ENCODE measurements at regions not wholly inside any gene's neighbourhood (a gene's known extent, or its start where the extent isn't known, plus 50 kb on each side); places are given as distances from the start of the nearest gene placed in this dataset.
A peak's percentile ranks its signal among the peaks of the same experiment; 100 is the strongest.

- Mint-ChIP-seq H3K4me1 (no peaks in the 10 kb centered on the region), H3K36me3 (no peaks in the 10 kb centered on the region), H3K27ac (no peak overlapping the region), H3K4me3 (no peak overlapping the region), H3K9me3 (no peaks in the 10 kb centered on the region)
- ATAC-seq = no peak
- DNase-seq (ENCODE audit: low spot score in 2 of 2) = no peak
Observed at GRCh38 chr4:123995936-123996335, 599.3 kb downstream of the SPRY1 start.

- Mint-ChIP-seq H3K36me3 (no peaks in the 10 kb centered on the region), H3K9me3 (no peaks in the 10 kb centered on the region), H3K4me3 (no peak overlapping the region), H3K27ac (no peak overlapping the region), H3K4me1 (no peaks in the 10 kb centered on the region)
- DNase-seq (ENCODE audit: low spot score in 2 of 2) (no peak), ATAC-seq (no peak)
Observed at GRCh38 chr4:123996718-123997510, 600.3 kb downstream of the SPRY1 start.

GRCh38 chr4:123997776-123998449, 601.3 kb downstream of the SPRY1 start:
- Mint-ChIP-seq H3K27ac (no peak overlapping the region), H3K36me3 (no peaks in the 10 kb centered on the region), H3K4me1 (no peaks in the 10 kb centered on the region), H3K4me3 (no peak overlapping the region), H3K9me3 (no peaks in the 10 kb centered on the region)
- no peak for DNase-seq (ENCODE audit: low spot score in 2 of 2)
- no peak for ATAC-seq

DNA sequence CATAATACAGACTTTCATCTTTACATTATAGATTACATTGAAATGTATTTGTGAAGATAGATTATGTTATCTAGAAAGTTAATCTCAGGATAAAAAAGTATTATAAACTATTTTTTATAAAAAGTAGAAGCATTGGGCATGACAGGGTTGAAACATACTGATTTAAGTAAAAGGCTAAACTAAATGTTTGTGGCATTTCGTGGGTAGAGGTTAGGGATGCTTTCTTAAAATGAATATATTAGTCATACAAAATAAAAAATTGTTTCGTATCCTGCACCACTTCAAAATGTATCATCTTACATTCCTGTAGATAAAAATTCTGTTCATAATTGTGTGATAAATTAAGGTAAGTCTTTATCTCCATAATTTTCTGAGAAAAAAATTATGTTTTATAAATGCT, 603.6 kb downstream of the SPRY1 start:
- H3K27ac Mint-ChIP-seq = no peak overlapping the region
- ATAC-seq (no peak), DNase-seq (ENCODE audit: low spot score in 2 of 2) (no peak)
- H3K4me1 Mint-ChIP-seq = no peaks in the 10 kb centered on the region
- no peaks in the 10 kb centered on the region for H3K9me3 Mint-ChIP-seq
- no peak overlapping the region for H3K4me3 Mint-ChIP-seq
- no peaks in the 10 kb centered on the region for H3K36me3 Mint-ChIP-seq

GRCh38 chr4:124015766-124016165, 619.2 kb downstream of the SPRY1 start:
- DNase-seq (ENCODE audit: low spot score in 2 of 2) (no peak), ATAC-seq (no peak)
- no peaks in the 10 kb centered on the region for H3K36me3 Mint-ChIP-seq
- H3K27ac Mint-ChIP-seq = no peak overlapping the region
- H3K9me3 Mint-ChIP-seq = peaks cover 4% of the 10 kb centered on the region
- H3K4me1 Mint-ChIP-seq = no peaks in the 10 kb centered on the region
- H3K4me3 Mint-ChIP-seq = no peak overlapping the region

DNA sequence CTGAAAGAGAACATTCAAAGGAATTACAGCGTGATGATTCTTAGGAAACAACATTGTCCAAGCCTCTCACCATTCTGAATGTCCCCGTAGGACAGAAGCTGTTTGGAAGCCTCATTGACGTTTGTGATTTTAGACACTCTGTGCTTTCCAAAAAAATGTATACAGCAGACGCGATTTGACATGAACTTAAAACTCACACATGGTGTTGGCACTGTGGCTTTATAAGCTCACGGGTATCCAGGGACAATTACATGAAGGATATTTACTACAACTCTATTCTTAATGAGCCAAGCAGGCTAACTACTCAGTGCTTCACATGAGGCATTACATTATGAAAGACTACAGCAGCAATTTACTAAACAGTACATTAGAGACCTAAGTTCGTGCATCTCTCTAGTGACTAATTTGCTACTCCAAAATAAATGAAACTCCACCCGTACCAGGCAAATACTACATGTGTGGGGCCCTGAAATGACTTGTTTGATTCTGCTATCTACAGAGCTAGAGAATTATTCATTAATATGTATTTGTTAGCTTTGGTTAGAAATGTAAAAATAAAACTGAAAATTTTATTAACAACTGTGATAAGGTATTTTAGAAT, 620.7 kb downstream of the SPRY1 start:
- H3K4me1 Mint-ChIP-seq = no peaks in the 10 kb centered on the region
- no peak for DNase-seq (ENCODE audit: low spot score in 2 of 2)
- H3K4me3 Mint-ChIP-seq = no peak overlapping the region
- no peak overlapping the region for H3K27ac Mint-ChIP-seq
- H3K9me3 Mint-ChIP-seq = peaks cover 4% of the 10 kb centered on the region
- no peak for ATAC-seq
- H3K36me3 Mint-ChIP-seq = no peaks in the 10 kb centered on the region

- Mint-ChIP-seq H3K4me1 (no peaks in the 10 kb centered on the region), H3K36me3 (no peaks in the 10 kb centered on the region), H3K4me3 (no peak overlapping the region), H3K27ac (peak overlapping the region; percentile 70), H3K9me3 (peaks cover 4% of the 10 kb centered on the region)
- no peak for DNase-seq (ENCODE audit: low spot score in 2 of 2)
- peak; percentile 69 for ATAC-seq
Observed at GRCh38 chr4:124018383-124019317, 622.1 kb downstream of the SPRY1 start.

GRCh38 chr4:124019749-124020549, 623.4 kb downstream of the SPRY1 start:
- DNase-seq (ENCODE audit: low spot score in 2 of 2) = no peak
- peaks cover 4% of the 10 kb centered on the region for H3K9me3 Mint-ChIP-seq
- ATAC-seq = no peak
- H3K36me3 Mint-ChIP-seq = no peaks in the 10 kb centered on the region
- H3K4me1 Mint-ChIP-seq = no peaks in the 10 kb centered on the region
- no peak overlapping the region for H3K27ac Mint-ChIP-seq
- H3K4me3 Mint-ChIP-seq = no peak overlapping the region

- ATAC-seq (no peak), DNase-seq (ENCODE audit: low spot score in 2 of 2) (no peak)
- H3K4me3 Mint-ChIP-seq = no peak overlapping the region
- no peak overlapping the region for H3K27ac Mint-ChIP-seq
- no peaks in the 10 kb centered on the region for H3K36me3 Mint-ChIP-seq
- no peaks in the 10 kb centered on the region for H3K4me1 Mint-ChIP-seq
- no peaks in the 10 kb centered on the region for H3K9me3 Mint-ChIP-seq
Observed at GRCh38 chr4:124025000-124025399, 628.4 kb downstream of the SPRY1 start.

- no peaks in the 10 kb centered on the region for H3K36me3 Mint-ChIP-seq
- no peaks in the 10 kb centered on the region for H3K4me1 Mint-ChIP-seq
- no peak overlapping the region for H3K27ac Mint-ChIP-seq
- no peaks in the 10 kb centered on the region for H3K9me3 Mint-ChIP-seq
- no peak for ATAC-seq
- DNase-seq (ENCODE audit: low spot score in 2 of 2) = no peak
- H3K4me3 Mint-ChIP-seq = no peak overlapping the region
Observed at GRCh38 chr4:124025428-124025827, 628.8 kb downstream of the SPRY1 start.

- ATAC-seq (no peak), DNase-seq (ENCODE audit: low spot score in 2 of 2) (no peak)
- Mint-ChIP-seq H3K4me3 (no peak overlapping the region), H3K4me1 (no peaks in the 10 kb centered on the region), H3K36me3 (no peaks in the 10 kb centered on the region), H3K27ac (no peak overlapping the region), H3K9me3 (no peaks in the 10 kb centered on the region)
Observed at GRCh38 chr4:124028182-124028581, 631.6 kb downstream of the SPRY1 start.

GRCh38 chr4:124030147-124030546, 633.6 kb downstream of the SPRY1 start:
- Mint-ChIP-seq H3K4me3 (no peak overlapping the region), H3K4me1 (no peaks in the 10 kb centered on the region), H3K36me3 (no peaks in the 10 kb centered on the region), H3K9me3 (no peaks in the 10 kb centered on the region), H3K27ac (no peak overlapping the region)
- DNase-seq (ENCODE audit: low spot score in 2 of 2) (no peak), ATAC-seq (no peak)

- H3K27ac Mint-ChIP-seq = no peak overlapping the region
- H3K4me3 Mint-ChIP-seq = no peak overlapping the region
- ATAC-seq (no peak), DNase-seq (ENCODE audit: low spot score in 2 of 2) (no peak)
- no peaks in the 10 kb centered on the region for H3K36me3 Mint-ChIP-seq
- no peaks in the 10 kb centered on the region for H3K4me1 Mint-ChIP-seq
- H3K9me3 Mint-ChIP-seq = no peaks in the 10 kb centered on the region
Observed at GRCh38 chr4:124032035-124032434, 635.4 kb downstream of the SPRY1 start.

DNA sequence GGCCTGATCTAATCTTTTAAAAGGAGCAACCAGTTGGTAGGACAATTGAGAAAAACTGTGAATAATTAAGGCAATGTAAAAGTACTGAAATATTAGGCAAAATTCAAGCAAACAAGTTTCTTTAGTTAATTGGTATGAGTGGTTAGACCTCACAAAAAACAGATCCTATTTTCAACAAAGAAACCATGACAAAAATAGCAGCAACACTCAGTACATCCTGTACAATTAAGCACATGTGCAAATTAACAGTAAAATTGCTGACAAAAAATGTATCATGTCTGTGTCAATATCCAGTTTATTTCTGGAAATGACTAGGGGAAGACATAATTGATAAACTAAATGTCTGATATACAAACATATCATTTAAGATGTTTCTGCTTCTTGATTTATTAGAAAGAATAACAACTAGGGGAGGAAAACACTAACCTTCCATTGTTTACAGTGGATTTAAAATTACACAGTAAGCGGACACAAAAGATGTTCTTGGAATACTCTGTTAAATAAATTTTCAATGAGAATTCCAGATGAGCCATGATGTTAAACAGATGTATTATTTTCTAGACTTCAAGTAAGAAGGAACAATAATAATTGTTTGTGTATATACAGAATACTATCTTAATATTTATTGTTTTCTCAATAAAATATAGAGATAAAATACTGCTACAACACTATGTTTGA, 638.9 kb downstream of the SPRY1 start:
- H3K36me3 Mint-ChIP-seq = no peaks in the 10 kb centered on the region
- no peak overlapping the region for H3K4me3 Mint-ChIP-seq
- H3K4me1 Mint-ChIP-seq = no peaks in the 10 kb centered on the region
- H3K9me3 Mint-ChIP-seq = peaks cover 3% of the 10 kb centered on the region
- no peak overlapping the region for H3K27ac Mint-ChIP-seq
- no peak for DNase-seq (ENCODE audit: low spot score in 2 of 2)
- ATAC-seq = no peak

Measured in stimulated activated effector memory CD8-positive, alpha-beta T cell treated with anti-CD3 and anti-CD28 coated beads, Interleukin-12 subunit alpha, Interleukin-12 subunit beta, amount 100 ng/mL, for 72 hours (primary cell).